ENCODE measurements at regions not wholly inside any gene's neighbourhood (a gene's known extent, or its start where the extent isn't known, plus 50 kb on each side); places are given as distances from the start of the nearest gene placed in this dataset.

DNA sequence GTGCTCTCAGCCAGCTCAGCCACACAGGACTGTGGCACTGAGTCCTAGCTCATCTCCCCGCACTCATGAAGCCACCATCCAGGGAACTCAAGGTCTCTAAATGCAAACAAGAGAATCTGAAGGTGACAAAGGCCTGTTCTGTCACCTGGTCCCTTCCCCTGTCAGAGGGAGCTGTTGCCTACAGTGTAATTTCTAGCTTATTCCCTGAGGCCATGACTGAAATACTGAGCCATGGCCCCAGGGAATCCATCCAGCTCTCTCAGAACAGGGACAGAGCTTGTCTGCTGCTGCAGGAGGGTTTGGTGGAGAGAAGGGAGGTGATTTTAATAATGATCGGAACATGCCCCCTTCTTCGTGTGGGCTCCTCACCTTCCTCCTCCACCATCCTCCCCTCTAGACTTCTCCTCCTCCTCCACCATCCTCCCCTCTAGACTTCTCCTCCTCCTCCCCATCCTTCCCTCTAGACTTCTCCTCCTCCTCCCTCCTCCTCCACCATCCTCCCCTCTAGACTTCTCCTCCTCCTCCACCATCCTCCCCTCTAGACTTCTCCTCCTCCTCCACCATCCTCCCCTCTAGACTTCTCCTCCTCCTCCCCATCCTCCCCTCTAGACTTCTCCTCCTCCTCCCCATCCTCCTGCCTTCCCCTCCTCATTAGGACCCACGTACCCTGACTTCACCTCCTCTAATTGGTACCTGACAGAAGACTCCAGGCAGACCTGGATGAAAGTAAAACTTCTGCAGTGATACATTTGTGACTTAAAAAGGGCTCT lies 338.0 kb upstream of the MKI67 start:
- Histone ChIP-seq H3K9me2 (ENCODE audit: low read depth, low read length) (no peaks in the 10 kb centered on the region), H3K4me1 (ENCODE audit: insufficient read depth, low read length, severe bottlenecking) (no peaks in the 10 kb centered on the region), H3K36me3 (ENCODE audit: insufficient read depth, low read length) (no peaks in the 10 kb centered on the region), H2AFZ (ENCODE audit: low read length) (no peak overlapping the region), H3K9ac (ENCODE audit: low read length) (no peak overlapping the region), H3K27me3 (ENCODE audit: insufficient read depth, low read length) (peaks cover 6% of the 10 kb centered on the region; the same call in 1 of the 2 replicates), H3K79me2 (ENCODE audit: insufficient read depth, low read length) (no peaks in the 10 kb centered on the region), H3K27ac (ENCODE audit: low read depth, low read length, poor library complexity, severe bottlenecking) (no peak overlapping the region), H4K20me1 (ENCODE audit: insufficient read depth, low read length) (no peaks in the 10 kb centered on the region), H3K9me3 (ENCODE audit: low read length) (no peaks in the 10 kb centered on the region), H3F3A (ENCODE audit: insufficient read depth, low read length) (no peaks in the 10 kb centered on the region), H3K4me2 (ENCODE audit: low read length) (no peak overlapping the region), H3K4me3 (ENCODE audit: low read depth, low read length, poor library complexity, severe bottlenecking) (no peak overlapping the region)
- TF ChIP-seq, protein P1, sequence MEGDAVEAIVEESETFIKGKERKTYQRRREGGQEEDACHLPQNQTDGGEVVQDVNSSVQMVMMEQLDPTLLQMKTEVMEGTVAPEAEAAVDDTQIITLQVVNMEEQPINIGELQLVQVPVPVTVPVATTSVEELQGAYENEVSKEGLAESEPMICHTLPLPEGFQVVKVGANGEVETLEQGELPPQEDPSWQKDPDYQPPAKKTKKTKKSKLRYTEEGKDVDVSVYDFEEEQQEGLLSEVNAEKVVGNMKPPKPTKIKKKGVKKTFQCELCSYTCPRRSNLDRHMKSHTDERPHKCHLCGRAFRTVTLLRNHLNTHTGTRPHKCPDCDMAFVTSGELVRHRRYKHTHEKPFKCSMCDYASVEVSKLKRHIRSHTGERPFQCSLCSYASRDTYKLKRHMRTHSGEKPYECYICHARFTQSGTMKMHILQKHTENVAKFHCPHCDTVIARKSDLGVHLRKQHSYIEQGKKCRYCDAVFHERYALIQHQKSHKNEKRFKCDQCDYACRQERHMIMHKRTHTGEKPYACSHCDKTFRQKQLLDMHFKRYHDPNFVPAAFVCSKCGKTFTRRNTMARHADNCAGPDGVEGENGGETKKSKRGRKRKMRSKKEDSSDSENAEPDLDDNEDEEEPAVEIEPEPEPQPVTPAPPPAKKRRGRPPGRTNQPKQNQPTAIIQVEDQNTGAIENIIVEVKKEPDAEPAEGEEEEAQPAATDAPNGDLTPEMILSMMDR (IDR thresholded peaks at IDR 0.05; ENCODE audit: low read length): no peak
- TF ChIP-seq EZH2 (IDR thresholded peaks at IDR 0.05; ENCODE audit: borderline replicate concordance, low read length): no peak

DNA sequence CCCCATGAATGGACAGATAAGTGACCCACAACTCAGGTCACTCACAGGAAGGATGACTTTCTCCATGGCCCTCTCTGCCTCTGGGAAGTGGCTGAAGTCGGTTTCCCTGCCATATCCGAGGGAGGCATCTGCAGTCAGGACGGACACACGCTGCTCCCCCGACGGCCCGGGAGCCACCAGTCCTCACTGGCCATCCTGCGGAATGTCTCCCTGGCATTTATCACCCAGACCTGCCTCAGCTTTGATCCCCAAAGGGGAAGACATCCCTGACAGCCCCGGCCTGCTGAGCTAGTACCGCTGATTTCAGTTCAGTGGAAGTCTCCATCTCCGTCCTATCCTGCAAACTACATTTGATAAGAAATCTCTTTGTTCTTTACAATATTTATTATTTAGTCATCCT lies 339.5 kb upstream of the MKI67 start:
- no peak overlapping the region for H2AFZ ChIP-seq (ENCODE audit: low read length)
- H3F3A ChIP-seq (ENCODE audit: insufficient read depth, low read length): no peaks in the 10 kb centered on the region
- no peaks in the 10 kb centered on the region for H3K36me3 ChIP-seq (ENCODE audit: insufficient read depth, low read length)
- peaks cover 6% of the 10 kb centered on the region; the same call in 1 of the 2 replicates for H3K27me3 ChIP-seq (ENCODE audit: insufficient read depth, low read length)
- H3K4me3 ChIP-seq (ENCODE audit: low read depth, low read length, poor library complexity, severe bottlenecking): no peak overlapping the region
- H3K4me1 ChIP-seq (ENCODE audit: insufficient read depth, low read length, severe bottlenecking): no peaks in the 10 kb centered on the region
- TF ChIP-seq, protein P1 (IDR thresholded peaks at IDR 0.05; ENCODE audit: low read length): no peak
- no peak for TF ChIP-seq EZH2 (IDR thresholded peaks at IDR 0.05; ENCODE audit: borderline replicate concordance, low read length)
- H3K27ac ChIP-seq (ENCODE audit: low read depth, low read length, poor library complexity, severe bottlenecking): no peak overlapping the region
- no peak overlapping the region for H3K9ac ChIP-seq (ENCODE audit: low read length)
- H3K79me2 ChIP-seq (ENCODE audit: insufficient read depth, low read length): no peaks in the 10 kb centered on the region
- no peaks in the 10 kb centered on the region for H3K9me3 ChIP-seq (ENCODE audit: low read length)
- no peaks in the 10 kb centered on the region for H4K20me1 ChIP-seq (ENCODE audit: insufficient read depth, low read length)
- H3K4me2 ChIP-seq (ENCODE audit: low read length): no peak overlapping the region
- H3K9me2 ChIP-seq (ENCODE audit: low read depth, low read length): no peaks in the 10 kb centered on the region

DNA sequence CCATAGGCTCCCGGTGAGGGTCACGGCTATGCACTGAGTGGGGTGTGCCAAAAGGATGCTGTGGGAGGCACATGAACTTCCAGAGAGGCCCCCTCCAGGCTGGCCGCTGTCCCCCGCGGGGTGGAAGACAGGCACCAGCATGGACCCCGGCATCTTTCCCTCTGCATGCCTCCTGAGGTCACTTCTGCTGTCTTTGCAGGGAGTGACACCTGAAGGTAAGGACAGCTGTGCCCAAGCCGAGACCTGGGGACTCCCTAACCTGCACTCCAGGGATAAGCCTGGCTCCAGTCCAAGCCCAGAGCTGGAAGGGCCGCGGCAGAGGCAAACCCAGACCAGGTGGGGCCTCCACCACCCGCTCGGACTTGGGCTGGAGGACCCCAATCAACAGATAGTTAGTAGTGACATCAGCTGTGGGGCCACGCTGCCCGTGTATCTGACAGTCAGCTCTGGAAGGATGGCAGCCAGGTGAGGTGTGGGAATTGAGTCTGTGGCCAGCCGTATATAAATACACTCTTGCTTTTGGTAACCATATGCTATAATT lies 340.7 kb upstream of the MKI67 start:
- Histone ChIP-seq H3K9me2 (ENCODE audit: low read depth, low read length) (no peaks in the 10 kb centered on the region), H3K4me2 (ENCODE audit: low read length) (no peak overlapping the region), H3K27ac (ENCODE audit: low read depth, low read length, poor library complexity, severe bottlenecking) (no peak overlapping the region), H3K9ac (ENCODE audit: low read length) (no peak overlapping the region), H3K79me2 (ENCODE audit: insufficient read depth, low read length) (no peaks in the 10 kb centered on the region), H3K4me1 (ENCODE audit: insufficient read depth, low read length, severe bottlenecking) (no peaks in the 10 kb centered on the region), H3K4me3 (ENCODE audit: low read depth, low read length, poor library complexity, severe bottlenecking) (no peak overlapping the region), H3K36me3 (ENCODE audit: insufficient read depth, low read length) (no peaks in the 10 kb centered on the region), H4K20me1 (ENCODE audit: insufficient read depth, low read length) (no peaks in the 10 kb centered on the region), H3K27me3 (ENCODE audit: insufficient read depth, low read length) (peaks cover 6% of the 10 kb centered on the region; the same call in 1 of the 2 replicates), H3F3A (ENCODE audit: insufficient read depth, low read length) (no peaks in the 10 kb centered on the region), H2AFZ (ENCODE audit: low read length) (no peak overlapping the region), H3K9me3 (ENCODE audit: low read length) (no peaks in the 10 kb centered on the region)
- TF ChIP-seq EZH2 (IDR thresholded peaks at IDR 0.05; ENCODE audit: borderline replicate concordance, low read length): no peak
- TF ChIP-seq, protein P1 (IDR thresholded peaks at IDR 0.05; ENCODE audit: low read length): no peak
